K562 (cell line): ENCODE measurements at regions not wholly inside any gene's neighbourhood (a gene's known extent, or its start where the extent isn't known, plus 50 kb on each side); places are given as distances from the start of the nearest gene placed in this dataset.

ENCODE experiments used
- ATAC-seq: fragments of 200-7000 bp; cut with Tn5 transposase; 3 replicates; pipeline ENCODE4 v1.9.1; 2020; ENCODE audit warnings: moderate library complexity
- BruUV-seq: library from RNA; stranded (reverse); fragments of 400-500 nt; replicated peaks from 2 replicates; lab custom pipeline; 2021; lab: Mats Ljungman, UMichigan
- CTCF ChIA-PET: fragments of 300-600 bp; formaldehyde crosslinking; extraction: SDS; loops from one replicate; lab custom pipeline; 2021; ENCODE audit warnings: low intra/inter-chr PET ratio; lab: Yijun Ruan, JAX
- POLR2A ChIA-PET: fragments of 300-600, 350-650 bp; sonication (Branson Sonifier 250); formaldehyde crosslinking; extraction: SDS; loops from one replicate; lab custom pipeline; 2021; ENCODE audit warnings: antibody characterized with exemption, inconsistent platforms; lab: Yijun Ruan, JAX
- DNase-seq, 4 experiments: peaks; one replicate each; pipeline versions ENCODE4 v3.0.0 to v3.0.0-alpha.2; 2011 to 2018; ENCODE audit warnings: low spot score in 3 of 4, mixed read lengths in 3 of 4; ENCODE audit errors: extremely low read depth in 1 of 4
- FAIRE-seq: peaks from 2 replicates; lab custom pipeline; 2011; peaks lifted over from hg19 to GRCh38; lab: Jason Lieb, UNC
- H2AFZ ChIP-seq: 2 replicates; pipeline ENCODE4 v1.6.0; 2011; ENCODE audit warnings: low read depth, low read length, control low read depth, inconsistent platforms
- H3K27ac ChIP-seq: fragments of 200-600 bp; 3 replicates; pipeline ENCODE4 v1.8.0; 2011; ENCODE audit warnings: low read depth, mild to moderate bottlenecking, control low read depth, inconsistent platforms, low read length, moderate library complexity, mixed read lengths; ENCODE audit errors: extremely low read depth
- H3K27me3 ChIP-seq, 2 experiments: fragments of 300-600 bp in 1 of 2; 2 replicates in 1 of 2; 3 replicates in 1 of 2; pipeline versions ENCODE4 v1.6.0 to v1.8.0; 2011; ENCODE audit warnings: inconsistent platforms in 2 of 2, low read length in 2 of 2, mild to moderate bottlenecking in 1 of 2, mixed read lengths in 1 of 2, moderate library complexity in 1 of 2; ENCODE audit not compliant: control insufficient read depth in 2 of 2, insufficient read depth in 2 of 2
- H3K36me3 ChIP-seq: fragments of 300-600 bp; 3 replicates; pipeline ENCODE4 v1.8.0; 2011; ENCODE audit warnings: mild to moderate bottlenecking, low read length, inconsistent platforms; ENCODE audit not compliant: control insufficient read depth, insufficient read depth
- H3K4me1 ChIP-seq, 2 experiments: fragments of 200-600 bp in 1 of 2; replicated peaks in 1 of 2; 2 replicates in 1 of 2; 3 replicates in 1 of 2; pipeline versions ENCODE4 v1.5.1 to v1.8.0; 2011; ENCODE audit warnings: inconsistent platforms in 2 of 2, low read length in 2 of 2, mild to moderate bottlenecking in 1 of 2, mixed read lengths in 1 of 2, moderate library complexity in 1 of 2; ENCODE audit not compliant: control insufficient read depth in 2 of 2, insufficient read depth in 2 of 2
- H3K4me2 ChIP-seq: 2 replicates; pipeline ENCODE4 v1.6.1; 2011; ENCODE audit warnings: low read length, control low read depth, inconsistent platforms, mixed read lengths; ENCODE audit not compliant: insufficient read depth
- H3K4me3 ChIP-seq: fragments of 200-600 bp; sonication (generic), shearing (Covaris generic); 2 replicates; pipeline ENCODE4 v1.5.1; 2016; ENCODE audit warnings: control low read depth, inconsistent platforms
- H3K79me2 ChIP-seq: fragments of 200-600 bp; 3 replicates; pipeline ENCODE4 v1.8.0; 2011; ENCODE audit warnings: low read length, inconsistent platforms; ENCODE audit not compliant: control insufficient read depth, insufficient read depth
- H3K9ac ChIP-seq, 2 experiments: 2 replicates each; pipeline versions ENCODE4 v1.6.0 to v1.6.1; 2011; ENCODE audit warnings: low read depth in 2 of 2, low read length in 2 of 2, control low read depth in 1 of 2, inconsistent platforms in 1 of 2, mild to moderate bottlenecking in 1 of 2, mixed read lengths in 1 of 2; ENCODE audit not compliant: insufficient read depth in 1 of 2
- H3K9me1 ChIP-seq: one replicate; pipeline ENCODE4 v1.6.0; 2011; ENCODE audit warnings: inconsistent platforms, mild to moderate bottlenecking, low read length, moderate library complexity; ENCODE audit not compliant: control insufficient read depth, insufficient read depth
- H3K9me3 ChIP-seq: replicated peaks from 2 replicates; pipeline ENCODE4 v1.5.1; 2011; ENCODE audit warnings: low read depth, low read length, inconsistent platforms; ENCODE audit not compliant: control insufficient read depth, insufficient read depth
- H4K20me1 ChIP-seq: replicated peaks from 2 replicates; pipeline ENCODE4 v1.6.1; 2011; ENCODE audit warnings: low read length, inconsistent platforms, mixed read lengths; ENCODE audit not compliant: control insufficient read depth, insufficient read depth
- HMGXB4 ChIP-seq: sonication (generic); formaldehyde crosslinking; IDR thresholded peaks from 2 replicates; pipeline ENCODE4 v1.8.1; 2023; ENCODE audit warnings: mild to moderate bottlenecking, missing genetic modification reagents
- HNRNPK ChIP-seq: fragments of 200-400 bp; formaldehyde crosslinking; IDR thresholded peaks from one replicate; pipeline ENCODE4 v1.6.1; 2018; ENCODE audit warnings: mild to moderate bottlenecking, low read depth, low read length; ENCODE audit not compliant: poor library complexity, severe bottlenecking
- MYC ChIP-seq, 2 experiments: fragments of 250-450 bp in 1 of 2; sonication (Bioruptor Pico) in 1 of 2; IDR thresholded peaks; 2 replicates each; pipeline versions ENCODE4 v1.5.1 to v1.6.1; 2012 to 2021; ENCODE audit warnings: low read depth in 2 of 2, borderline replicate concordance in 1 of 2, improper control_type of control experiment in 1 of 2, low read length in 1 of 2, mild to moderate bottlenecking in 1 of 2, moderate library complexity in 1 of 2
- YY1 ChIP-seq, 3 experiments: IDR thresholded peaks; 2 replicates each; pipeline ENCODE4 v1.6.1; 2011; ENCODE audit warnings: low read length in 2 of 3, mild to moderate bottlenecking in 2 of 3, moderate library complexity in 2 of 3, borderline replicate concordance in 1 of 3, control low read depth in 1 of 3, low read depth in 1 of 3; ENCODE audit not compliant: insufficient read depth in 3 of 3, insufficient replicate concordance in 2 of 3, control insufficient read depth in 1 of 3, insufficient read length in 1 of 3; ENCODE audit errors: extremely low read depth in 1 of 3
- ZNF175 ChIP-seq: fragments of 200-800 bp; sonication (Bioruptor generic); IDR thresholded peaks from 2 replicates; pipeline ENCODE4 v1.6.1; 2016; ENCODE audit warnings: low read depth, mild to moderate bottlenecking, missing genetic modification characterization, missing compliant biosample characterization
- WGBS: fragments of 100-300 bp; shearing (Covaris generic); methylation state at CpG from one replicate; pipeline ENCODE4 v1.1.6; 2016; ENCODE audit warnings: low coverage, mixed read lengths; ENCODE audit not compliant: insufficient coverage; ENCODE audit errors: missing lambda C conversion rate; 5-methylcytosine and 5-hydroxymethylcytosine counted together
- in situ Hi-C: fragments of 300-500 bp; cut with MboI; formaldehyde crosslinking; loops from 4 replicates; pipeline ENCODE4 v1.15.0; 2018; ENCODE audit warnings: inconsistent platforms, mixed read lengths
- intact Hi-C: fragments of 100-400 bp; cut with micrococcal nuclease; formaldehyde crosslinking; loops from 2 replicates; pipeline ENCODE4 v1.14.2; 2022

- in situ Hi-C loops: no loop called here
These were observed 117.4 kb upstream of the SLC45A1 start for GRCh38 chr1:8200317-8201115.

More at GRCh38 chr1:8200317-8201115, 117.4 kb upstream of the SLC45A1 start:
- H3K9me1 ChIP-seq: no peaks in the 10 kb centered on the region
- no peak overlapping the region for H3K4me2 ChIP-seq
- WGBS: 75% methylated on average over 15 of the region's 18 CpGs
- H3K27me3 ChIP-seq: peaks cover 0 to 22% of the 10 kb centered on the region in 2 experiments; a peak in 2 of 5 replicates
- FAIRE-seq: no peak
- H3K9ac ChIP-seq: no peak overlapping the region
- no peaks in the 10 kb centered on the region for H3K79me2 ChIP-seq
- no peaks in the 10 kb centered on the region for H3K9me3 ChIP-seq
- BruUV-seq: no TSS peak
- POLR2A ChIA-PET: interaction anchor here (1.1 kb wide), 1 partner anchor 12 kb away, joined by 3 read pairs; no protein-coding TSS in a partner anchor
- no peaks in the 10 kb centered on the region for H4K20me1 ChIP-seq
- CTCF ChIA-PET: no interaction called here
- H3K4me1 ChIP-seq: peaks cover 26 to 34% of the 10 kb centered on the region in 2 experiments
- ATAC-seq: no peak
- no peak overlapping the region for H2AFZ ChIP-seq
- intact Hi-C loops: no loop called here
- no peaks in the 10 kb centered on the region for H3K36me3 ChIP-seq
- no peak for TF ChIP-seq HNRNPK
- no peak for TF ChIP-seq MYC (IDR thresholded peaks at IDR 0.05; ENCODE audit: low read depth, low read length)
- TF ChIP-seq MYC (CRISPR knock-in tag; IDR thresholded peaks at IDR 0.05; ENCODE audit: borderline replicate concordance, low read depth): no peak
- no peak for TF ChIP-seq YY1 (IDR thresholded peaks at IDR 0.05; ENCODE audit: borderline replicate concordance in 1 of 3, control insufficient read depth in 1 of 3, extremely low read depth in 1 of 3, insufficient read depth in 3 of 3, insufficient read length in 1 of 3, insufficient replicate concordance in 2 of 3, low read depth in 1 of 3, low read length in 2 of 3)
- TF ChIP-seq ZNF175 (CRISPR knock-in tag): no peak
- TF ChIP-seq HMGXB4: no peak
- no peak overlapping the region for H3K4me3 ChIP-seq
- no peak overlapping the region for H3K27ac ChIP-seq
- no peak for DNase-seq
